ENCODE measurements at regions not wholly inside any gene's neighbourhood (a gene's known extent, or its start where the extent isn't known, plus 50 kb on each side); places are given as distances from the start of the nearest gene placed in this dataset.

GRCh38 chr6:138032571-138032970 is 74.6 kb downstream of the PERP start:
- TF ChIP-seq TOX (CRISPR knock-in tag; IDR thresholded peaks at IDR 0.05; ENCODE audit: borderline replicate concordance) (no peak), CREB5 (CRISPR knock-in tag; IDR thresholded peaks at IDR 0.05; ENCODE audit: low read depth) (no peak), ZFP30 (CRISPR knock-in tag; IDR thresholded peaks at IDR 0.05) (no peak), ZNF8 (CRISPR knock-in tag; IDR thresholded peaks at IDR 0.05) (no peak), BACH2 (CRISPR knock-in tag; IDR thresholded peaks at IDR 0.05; ENCODE audit: borderline replicate concordance) (no peak), ARNTL (CRISPR knock-in tag; IDR thresholded peaks at IDR 0.05; ENCODE audit: borderline replicate concordance, low read depth) (no peak), PPARA (CRISPR knock-in tag; IDR thresholded peaks at IDR 0.05; ENCODE audit: borderline replicate concordance) (no peak)
